CD4-positive, CD25-positive, alpha-beta regulatory T cell (primary cell): ENCODE measurements at regions not wholly inside any gene's neighbourhood (a gene's known extent, or its start where the extent isn't known, plus 50 kb on each side); places are given as distances from the start of the nearest gene placed in this dataset.

Experiments used
- ATAC-seq, 2 donors: fragments of 150-1000 bp; cut with Tn5 transposase; one replicate each; pipeline ENCODE4 v1.10.0; 2021; ENCODE audit warnings: low read depth in 2 of 2, moderate number of reproducible peaks in 2 of 2, moderate library complexity in 1 of 2
- DNase-seq, 3 donors: peaks; one replicate each; pipeline versions ENCODE4 v3.0.0 to v3.0.0-alpha.2; 2012 to 2022; ENCODE audit warnings: mixed read lengths in 1 of 3
- H3K27ac ChIP-seq: one replicate; pipeline ENCODE4 v1.7.0; 2013; ENCODE audit warnings: mild to moderate bottlenecking, low read length; ENCODE audit not compliant: insufficient read depth, poor library complexity, severe bottlenecking
- H3K27me3 ChIP-seq: one replicate; pipeline ENCODE4 v1.7.0; 2013; ENCODE audit warnings: low read length; ENCODE audit not compliant: control insufficient read depth, insufficient read depth
- H3K36me3 ChIP-seq: one replicate; pipeline ENCODE4 v1.7.0; 2013; ENCODE audit warnings: mild to moderate bottlenecking, low read length, moderate library complexity; ENCODE audit not compliant: control insufficient read depth, insufficient read depth
- H3K4me1 ChIP-seq: 2 replicates; pipeline ENCODE4 v1.7.0; 2013; ENCODE audit warnings: mild to moderate bottlenecking, low read length; ENCODE audit not compliant: insufficient read depth, control insufficient read depth, poor library complexity, severe bottlenecking
- H3K4me3 ChIP-seq: one replicate; pipeline ENCODE4 v1.7.0; 2013; ENCODE audit warnings: low read depth, mild to moderate bottlenecking, low read length, moderate library complexity
- H3K9me3 ChIP-seq, 2 experiments: 1 replicate in 1 of 2; 2 replicates in 1 of 2; pipeline ENCODE4 v1.7.0; 2013; ENCODE audit warnings: low read length in 2 of 2, mild to moderate bottlenecking in 1 of 2, moderate library complexity in 1 of 2; ENCODE audit not compliant: control insufficient read depth in 2 of 2
- H3K27ac Mint-ChIP-seq, 3 donors: one replicate each; pipeline ENCODE4 v1.8.0; 2020 to 2022; ENCODE audit warnings: mild to moderate bottlenecking in 3 of 3, mixed read lengths in 3 of 3, moderate library complexity in 2 of 3
- H3K27me3 Mint-ChIP-seq: one replicate; pipeline ENCODE4 v1.8.0; 2022; ENCODE audit warnings: mild to moderate bottlenecking, mixed read lengths
- H3K36me3 Mint-ChIP-seq: one replicate; pipeline ENCODE4 v1.8.0; 2020; ENCODE audit warnings: mixed read lengths
- H3K4me1 Mint-ChIP-seq, 4 donors: one replicate each; pipeline ENCODE4 v1.8.0; 2020 to 2022; ENCODE audit warnings: mixed read lengths in 4 of 4, mild to moderate bottlenecking in 1 of 4
- H3K4me3 Mint-ChIP-seq, 4 donors: one replicate each; pipeline ENCODE4 v1.8.0; 2020 to 2022; ENCODE audit warnings: mild to moderate bottlenecking in 4 of 4, mixed read lengths in 4 of 4, moderate library complexity in 3 of 4
- H3K9me3 Mint-ChIP-seq, 7 donors: one replicate each; pipeline ENCODE4 v1.8.0; 2020 to 2022; ENCODE audit warnings: mixed read lengths in 7 of 7, mild to moderate bottlenecking in 3 of 7, moderate library complexity in 2 of 7

DNA sequence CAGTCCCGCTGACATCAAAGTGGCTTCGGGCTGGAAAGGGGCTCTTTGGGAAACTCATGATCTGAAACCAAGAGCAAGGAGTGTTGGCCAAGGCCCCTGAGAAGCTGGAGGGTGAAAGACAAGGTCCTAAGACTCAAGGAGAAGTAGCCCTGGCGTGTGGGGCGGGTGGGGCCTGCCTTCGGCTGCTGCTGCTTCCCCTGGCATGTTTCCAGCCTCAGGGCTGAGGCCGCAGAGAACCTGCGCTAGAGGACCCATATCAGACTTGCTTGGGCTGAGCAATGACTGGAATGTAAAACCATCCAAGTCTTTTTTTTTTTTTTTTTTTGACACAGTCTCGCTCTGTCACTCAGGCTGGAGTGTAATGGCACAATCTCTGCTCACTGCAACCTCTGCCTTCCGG lies 67.5 kb upstream of the GCSH start:
- no peak for ATAC-seq
- no peak overlapping the region for H3K4me3 ChIP-seq
- H3K36me3 ChIP-seq, result no peaks in the 10 kb centered on the region
- Mint-ChIP-seq H3K4me3 (no peak overlapping the region), H3K9me3 (peaks cover 0 to 2% (median 0%) of the 10 kb centered on the region in 7 donors), H3K27me3 (peaks cover 5% of the 10 kb centered on the region), H3K36me3 (no peaks in the 10 kb centered on the region), H3K4me1 (no peaks in the 10 kb centered on the region), H3K27ac (no peak overlapping the region)
- H3K9me3 ChIP-seq, result no peaks in the 10 kb centered on the region
- no peaks in the 10 kb centered on the region for H3K27me3 ChIP-seq
- DNase-seq, result no peak
- H3K27ac ChIP-seq, result no peak overlapping the region
- H3K4me1 ChIP-seq, result no peaks in the 10 kb centered on the region

DNA sequence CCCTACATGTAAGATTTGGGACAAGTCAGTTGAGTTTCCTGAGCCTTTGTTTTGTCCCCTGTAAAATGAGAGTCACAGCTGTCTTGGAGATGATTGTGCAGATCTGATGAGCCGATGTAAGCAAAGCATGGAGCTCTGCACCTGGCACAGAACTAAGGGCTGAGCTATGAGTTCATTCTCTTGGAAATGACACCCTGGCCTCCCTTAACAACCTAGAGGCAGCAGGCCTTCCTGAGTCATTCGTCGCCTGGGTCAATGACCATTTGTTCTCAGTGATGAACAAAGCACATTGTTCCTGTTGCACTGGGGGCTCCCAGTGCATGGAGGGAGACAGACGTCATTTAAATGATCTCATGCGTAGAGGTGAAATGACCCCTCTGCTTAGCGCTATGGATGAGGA lies 62.8 kb upstream of the GCSH start:
- DNase-seq (no peak), ATAC-seq (no peak)
- no peaks in the 10 kb centered on the region for H3K9me3 ChIP-seq
- no peaks in the 10 kb centered on the region for H3K36me3 ChIP-seq
- Mint-ChIP-seq H3K27me3 (peaks cover 5% of the 10 kb centered on the region), H3K4me3 (no peak overlapping the region), H3K4me1 (no peaks in the 10 kb centered on the region), H3K27ac (no peak overlapping the region), H3K36me3 (no peaks in the 10 kb centered on the region), H3K9me3 (no peaks in the 10 kb centered on the region)
- no peak overlapping the region for H3K27ac ChIP-seq
- no peak overlapping the region for H3K4me3 ChIP-seq
- no peaks in the 10 kb centered on the region for H3K27me3 ChIP-seq
- H3K4me1 ChIP-seq, result no peaks in the 10 kb centered on the region

DNA sequence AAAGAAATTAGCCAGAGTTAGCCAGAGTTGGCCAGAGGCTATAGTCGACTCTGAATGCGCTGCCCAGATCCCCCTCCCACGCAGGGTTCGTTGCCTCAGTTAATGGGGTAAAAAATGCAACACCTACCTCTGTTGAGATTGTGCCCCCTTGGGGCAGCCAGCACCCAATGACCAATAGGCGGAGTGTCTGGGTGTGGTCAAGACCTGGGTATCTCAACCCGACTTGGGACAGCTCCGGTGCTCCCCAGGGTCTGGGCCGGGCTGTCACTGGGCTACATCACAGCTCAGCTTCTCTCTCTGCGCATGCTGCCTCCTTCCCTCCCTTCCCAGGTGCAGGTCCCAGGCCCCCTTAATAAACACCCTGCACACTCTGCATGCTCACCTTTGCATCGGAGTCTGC lies 59.6 kb upstream of the GCSH start:
- Histone ChIP-seq H3K4me1 (no peaks in the 10 kb centered on the region), H3K4me3 (no peak overlapping the region), H3K27me3 (no peaks in the 10 kb centered on the region), H3K9me3 (no peaks in the 10 kb centered on the region), H3K27ac (no peak overlapping the region), H3K36me3 (no peaks in the 10 kb centered on the region)
- Mint-ChIP-seq H3K9me3 (no peaks in the 10 kb centered on the region), H3K4me3 (no peak overlapping the region), H3K4me1 (peaks cover 0 to 2% (median 0%) of the 10 kb centered on the region in 4 donors), H3K27me3 (peaks cover 5% of the 10 kb centered on the region), H3K36me3 (no peaks in the 10 kb centered on the region), H3K27ac (no peak overlapping the region)
- ATAC-seq, result no peak
- no peak for DNase-seq

DNA sequence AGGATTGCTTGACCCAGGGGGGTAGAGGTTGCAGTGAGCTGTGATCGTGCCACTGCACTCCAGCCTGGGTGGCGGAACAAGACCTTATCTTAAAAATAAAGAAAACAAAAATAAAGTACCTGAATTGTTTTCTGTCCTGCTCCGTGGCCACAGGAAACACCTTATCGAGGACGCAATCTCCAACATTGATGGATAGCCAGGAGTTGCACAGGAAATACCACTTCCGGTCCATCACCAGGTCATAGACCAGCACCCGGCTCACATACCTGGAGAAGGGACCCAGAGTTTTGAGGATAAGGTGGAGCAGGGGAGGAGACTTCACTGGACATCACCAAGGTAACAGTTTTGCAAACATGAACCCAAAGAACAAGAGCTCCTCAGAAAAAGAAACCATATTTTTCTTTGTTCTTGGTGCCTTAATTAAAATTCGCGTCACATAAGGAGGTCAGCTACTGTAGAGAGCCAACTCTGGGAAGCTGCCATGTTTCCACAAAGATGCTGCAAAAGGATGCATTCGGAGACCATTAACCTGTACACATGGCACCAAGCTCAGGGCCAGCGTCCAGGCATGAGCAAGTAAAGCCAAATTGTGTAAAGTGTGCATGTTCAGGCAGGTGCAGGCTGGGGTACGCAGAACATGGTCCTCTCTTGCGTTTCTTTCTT lies 55.6 kb upstream of the GCSH start:
- Mint-ChIP-seq H3K36me3 (no peaks in the 10 kb centered on the region), H3K27ac (no peak overlapping the region), H3K27me3 (no peaks in the 10 kb centered on the region), H3K9me3 (no peaks in the 10 kb centered on the region), H3K4me3 (no peak overlapping the region), H3K4me1 (peaks cover 0 to 2% (median 0%) of the 10 kb centered on the region in 4 donors)
- H3K36me3 ChIP-seq, result no peaks in the 10 kb centered on the region
- no peak overlapping the region for H3K27ac ChIP-seq
- no peaks in the 10 kb centered on the region for H3K9me3 ChIP-seq
- DNase-seq, result no peak
- no peak for ATAC-seq
- no peak overlapping the region for H3K4me3 ChIP-seq
- H3K27me3 ChIP-seq, result no peaks in the 10 kb centered on the region
- H3K4me1 ChIP-seq, result no peaks in the 10 kb centered on the region

DNA sequence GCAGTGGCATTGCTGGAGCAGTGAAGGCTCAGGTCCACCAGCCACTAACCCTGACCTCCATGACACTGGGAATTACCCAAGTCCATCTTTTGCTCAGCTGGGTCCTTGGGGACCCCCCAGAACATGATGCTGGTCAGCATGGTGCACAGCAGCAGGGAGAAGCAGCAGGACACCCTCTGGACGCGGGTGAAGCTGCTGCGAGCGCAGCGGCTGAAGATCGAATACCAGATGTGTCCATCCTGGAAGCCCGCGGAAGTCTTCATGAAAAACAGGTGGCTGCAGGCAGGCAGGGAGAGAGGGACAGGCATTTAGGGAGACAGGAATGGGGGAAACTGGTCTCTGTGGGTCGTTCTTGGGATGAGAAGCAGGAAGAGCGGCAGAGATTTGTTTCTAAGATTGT lies 53.4 kb upstream of the GCSH start:
- no peaks in the 10 kb centered on the region for H3K36me3 ChIP-seq
- Mint-ChIP-seq H3K9me3 (no peaks in the 10 kb centered on the region), H3K36me3 (no peaks in the 10 kb centered on the region), H3K27ac (no peak overlapping the region), H3K4me3 (no peak overlapping the region), H3K27me3 (no peaks in the 10 kb centered on the region), H3K4me1 (peaks cover 0 to 2% (median 0%) of the 10 kb centered on the region in 4 donors)
- ATAC-seq (no peak), DNase-seq (no peak)
- no peaks in the 10 kb centered on the region for H3K9me3 ChIP-seq
- no peaks in the 10 kb centered on the region for H3K27me3 ChIP-seq
- no peak overlapping the region for H3K27ac ChIP-seq
- H3K4me1 ChIP-seq, result no peaks in the 10 kb centered on the region
- H3K4me3 ChIP-seq, result no peak overlapping the region

DNA sequence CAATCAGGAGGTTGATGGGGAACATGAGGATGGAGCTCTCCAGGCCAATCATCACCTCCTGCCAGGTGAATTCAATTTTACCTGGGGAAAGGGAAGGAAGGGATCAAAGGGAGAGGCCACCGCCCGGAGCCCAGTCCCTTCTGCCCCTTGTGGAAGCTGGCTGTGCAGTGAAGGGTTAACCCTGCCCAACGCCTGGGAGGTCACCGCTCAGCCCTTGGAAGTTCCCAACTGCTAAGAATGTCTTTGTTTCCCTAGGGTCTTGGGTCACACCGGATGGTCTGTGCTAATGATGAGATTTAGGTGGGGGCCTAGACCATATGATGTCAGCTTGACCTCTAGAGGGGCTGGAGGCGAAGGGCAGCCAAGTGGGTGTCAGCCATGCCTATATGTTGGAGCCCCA lies 52.1 kb upstream of the GCSH start:
- Mint-ChIP-seq H3K27ac (no peak overlapping the region), H3K27me3 (peaks cover 4% of the 10 kb centered on the region), H3K4me3 (no peak overlapping the region), H3K4me1 (peaks cover 0 to 2% (median 0%) of the 10 kb centered on the region in 4 donors), H3K9me3 (no peaks in the 10 kb centered on the region), H3K36me3 (no peaks in the 10 kb centered on the region)
- H3K27ac ChIP-seq, result no peak overlapping the region
- H3K36me3 ChIP-seq, result no peaks in the 10 kb centered on the region
- DNase-seq (no peak), ATAC-seq (no peak)
- H3K4me3 ChIP-seq, result no peak overlapping the region
- no peaks in the 10 kb centered on the region for H3K9me3 ChIP-seq
- no peaks in the 10 kb centered on the region for H3K4me1 ChIP-seq
- no peaks in the 10 kb centered on the region for H3K27me3 ChIP-seq
